Esophagus squamous epithelium (tissue), 5 donors: ENCODE measurements at regions not wholly inside any gene's neighbourhood (a gene's known extent, or its start where the extent isn't known, plus 50 kb on each side); places are given as distances from the start of the nearest gene placed in this dataset.

Experiments
- DNase-seq: peaks from one replicate; lab custom pipeline; 2025; lab: John Stamatoyannopoulos, UW
- H3K27ac ChIP-seq, 4 donors: fragments of 200-600 bp; sonication (generic); one replicate each; pipeline ENCODE4 v1.5.1; 2016 to 2019; ENCODE audit warnings: mild to moderate bottlenecking in 1 of 4
- H3K27me3 ChIP-seq, 4 donors: fragments of 200-600 bp; sonication (generic); 1 replicate in 3 of 4; 2 replicates in 1 of 4; pipeline versions ENCODE4 v1.5.1 to v1.6.0; 2017 to 2021; ENCODE audit warnings: antibody characterized with exemption in 1 of 4
- H3K36me3 ChIP-seq, 3 donors: fragments of 200-600 bp; sonication (generic); one replicate each; pipeline ENCODE4 v1.5.1; 2016 to 2019
- H3K4me1 ChIP-seq, 3 donors: fragments of 200-600 bp; sonication (generic); one replicate each; pipeline ENCODE4 v1.5.1; 2017 to 2019
- H3K4me3 ChIP-seq, 4 donors: fragments of 200-600 bp; sonication (generic); 1 replicate in 3 of 4; 2 replicates in 1 of 4; pipeline ENCODE4 v1.5.1; 2016 to 2019; ENCODE audit warnings: mild to moderate bottlenecking in 2 of 4, moderate library complexity in 1 of 4
- H3K9me3 ChIP-seq, 3 donors: fragments of 200-600 bp; sonication (generic); one replicate each; pipeline ENCODE4 v1.5.1; 2016 to 2019
- CTCF ChIP-seq, 6 experiments: fragments of 450-650 bp in 4 of 6; fragments of 200-600 bp in 2 of 6; sonication (generic) in 2 of 6; IDR thresholded peaks; one replicate each; pipeline ENCODE4 v1.5.1; 2016 to 2019; ENCODE audit warnings: antibody characterized with exemption in 6 of 6, mild to moderate bottlenecking in 4 of 6, moderate library complexity in 4 of 6
- POLR2A ChIP-seq, 4 donors: fragments of 450-650 bp; IDR thresholded peaks; one replicate each; pipeline ENCODE4 v1.6.1; 2017; ENCODE audit warnings: antibody characterized with exemption in 4 of 4, mild to moderate bottlenecking in 4 of 4, moderate library complexity in 3 of 4
- WGBS, 2 donors: methylation state at CpG; one replicate each; pipeline ENCODE4 v1.1.5; 2018; 5-methylcytosine and 5-hydroxymethylcytosine counted together
- intact Hi-C: fragments of 100-400 bp; cut with DNase I; formaldehyde crosslinking; loops from one replicate; pipeline ENCODE4 v1.15.0; 2022
- donor health status: DM: yes; HTN: yes; CAD: no.

- no peak for TF ChIP-seq CTCF (IDR thresholded peaks at IDR 0.05)
- no peak for TF ChIP-seq POLR2A (IDR thresholded peaks at IDR 0.05)
- DNase-seq, result no peak
Observed at GRCh38 chr18:75120521-75120920, 88.4 kb downstream of the PTGR3 start.

GRCh38 chr18:75116809-75117208 lies 92.1 kb downstream of the PTGR3 start:
- Histone ChIP-seq H3K4me3 (no peak overlapping the region), H3K4me1 (peaks cover 0 to 8% (median 0%) of the 10 kb centered on the region in 3 donors), H3K36me3 (no peaks in the 10 kb centered on the region), H3K9me3 (no peaks in the 10 kb centered on the region), H3K27me3 (peaks cover 0 to 3% (median 0%) of the 10 kb centered on the region in 4 donors), H3K27ac (no peak overlapping the region)
- DNase-seq, result no peak
- TF ChIP-seq CTCF (IDR thresholded peaks at IDR 0.05) (no peak), POLR2A (IDR thresholded peaks at IDR 0.05) (no peak)
- intact Hi-C loops, result no loop called here
- WGBS, 2 donors, result 93 to 100% methylated on average over 2 to 5 of the region's 5 CpGs

More at GRCh38 chr18:75120521-75120920, 88.4 kb downstream of the PTGR3 start:
- no peaks in the 10 kb centered on the region for H3K36me3 ChIP-seq
- H3K9me3 ChIP-seq, result no peaks in the 10 kb centered on the region
- no peak overlapping the region for H3K4me3 ChIP-seq
- peaks cover 0 to 6% (median 0%) of the 10 kb centered on the region in 3 donors for H3K4me1 ChIP-seq
- 84 to 88% methylated on average over 13 of the region's 13 CpGs for WGBS, 2 donors
- intact Hi-C loops, result no loop called here
- no peak overlapping the region for H3K27ac ChIP-seq
- H3K27me3 ChIP-seq, result no peaks in the 10 kb centered on the region

DNA sequence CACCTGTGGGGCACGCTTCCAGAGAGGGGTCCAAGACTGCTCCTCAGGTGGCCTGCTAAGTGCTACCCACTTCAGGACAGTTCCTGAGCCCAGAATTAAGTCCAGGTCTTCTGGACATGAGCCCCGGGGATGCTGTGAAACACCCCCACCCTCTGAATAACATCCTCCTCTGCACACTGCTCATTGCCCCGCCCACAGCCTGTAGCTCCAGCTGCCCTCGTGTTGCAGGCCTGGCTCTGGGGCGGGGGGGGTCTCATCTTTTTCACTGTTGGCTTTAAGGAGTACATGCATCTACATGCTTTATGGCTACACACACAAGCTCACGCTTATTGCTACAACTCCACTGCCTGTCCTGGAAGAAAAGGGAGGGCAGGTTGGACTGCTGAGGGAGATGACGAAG lies 92.8 kb downstream of the PTGR3 start:
- H3K36me3 ChIP-seq, result no peaks in the 10 kb centered on the region
- 42 to 78% methylated on average over 3 to 7 of the region's 7 CpGs for WGBS, 2 donors
- no peak overlapping the region for H3K27ac ChIP-seq
- intact Hi-C loops, result no loop called here
- DNase-seq, result no peak
- H3K4me1 ChIP-seq, result peaks cover 0 to 8% (median 0%) of the 10 kb centered on the region in 3 donors
- no peaks in the 10 kb centered on the region for H3K9me3 ChIP-seq
- H3K27me3 ChIP-seq, result peaks cover 0 to 3% (median 0%) of the 10 kb centered on the region in 4 donors
- TF ChIP-seq CTCF (IDR thresholded peaks at IDR 0.05), result no peak
- no peak for TF ChIP-seq POLR2A (IDR thresholded peaks at IDR 0.05)
- no peak overlapping the region for H3K4me3 ChIP-seq

GRCh38 chr18:75115514-75115913 lies 93.4 kb downstream of the PTGR3 start:
- TF ChIP-seq CTCF (IDR thresholded peaks at IDR 0.05) (no peak), POLR2A (IDR thresholded peaks at IDR 0.05) (no peak)
- Histone ChIP-seq H3K9me3 (no peaks in the 10 kb centered on the region), H3K27ac (no peak overlapping the region), H3K27me3 (peaks cover 0 to 8% (median 0%) of the 10 kb centered on the region in 4 donors), H3K4me1 (peaks cover 0 to 8% (median 0%) of the 10 kb centered on the region in 3 donors), H3K36me3 (no peaks in the 10 kb centered on the region), H3K4me3 (no peak overlapping the region)
- WGBS, 2 donors, result 15 to 47% methylated on average over 4 to 5 of the region's 6 CpGs
- intact Hi-C loops, result no loop called here
- no peak for DNase-seq
